Mucosa of gallbladder (tissue), 1 donor: ENCODE measurements at regions not wholly inside any gene's neighbourhood (a gene's known extent, or its start where the extent isn't known, plus 50 kb on each side); places are given as distances from the start of the nearest gene placed in this dataset.
"Not testable (repeated sequence)": the region's sequence is repeated elsewhere in the genome, so short reads cannot be mapped to it uniquely, and the experiment has no call there.

Experiments
- DNase-seq: peaks from one replicate; pipeline ENCODE4 v3.0.0-alpha.2; 2020; ENCODE audit warnings: low spot score
- donor health status: DM: no; HTN: no; CAD: no.

DNA sequence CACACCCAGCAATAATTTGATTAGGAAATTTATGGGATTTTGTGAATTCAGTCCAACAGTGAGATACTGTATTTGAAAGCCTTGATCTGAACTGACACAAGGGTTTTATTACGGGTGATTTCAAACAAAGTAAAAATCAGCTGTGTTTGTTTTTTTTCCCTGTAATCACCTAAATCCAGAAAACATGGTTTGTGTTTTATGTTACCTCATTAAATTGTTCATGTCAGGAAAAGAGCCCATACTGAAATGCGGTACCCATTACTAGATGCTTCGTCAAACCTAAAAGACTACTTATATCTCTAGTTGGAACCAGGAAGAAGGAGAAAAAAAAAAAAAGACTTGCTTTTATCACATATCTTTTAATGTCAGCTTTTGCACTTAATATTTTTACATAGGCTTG lies 811.9 kb upstream of the RGS18 start:
- no peak for DNase-seq

GRCh38 chr1:191348328-191348727 lies 809.9 kb upstream of the RGS18 start:
- DNase-seq: no peak

DNA sequence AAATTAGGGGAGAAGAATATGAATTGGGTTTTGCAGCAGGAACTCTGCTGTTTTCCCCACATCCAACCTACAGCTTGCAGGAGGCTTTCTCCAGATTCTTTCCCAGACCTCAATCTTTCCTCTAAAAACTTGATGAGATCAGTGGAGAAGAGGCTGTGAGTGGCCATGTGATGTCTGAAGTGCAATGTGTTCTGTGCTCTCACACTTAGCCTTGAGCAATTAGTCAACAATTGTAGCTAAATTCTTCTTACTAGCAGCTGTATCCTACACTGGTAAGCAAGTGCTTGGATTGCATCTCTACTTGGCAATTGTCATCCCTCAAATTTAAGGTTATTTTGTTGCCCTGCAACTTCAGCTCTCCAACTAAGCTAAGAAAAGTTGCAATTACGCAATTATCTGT lies 807.3 kb upstream of the RGS18 start:
- no peak for DNase-seq

GRCh38 chr1:191358724-191359123 lies 799.5 kb upstream of the RGS18 start:
- DNase-seq: no peak

DNA sequence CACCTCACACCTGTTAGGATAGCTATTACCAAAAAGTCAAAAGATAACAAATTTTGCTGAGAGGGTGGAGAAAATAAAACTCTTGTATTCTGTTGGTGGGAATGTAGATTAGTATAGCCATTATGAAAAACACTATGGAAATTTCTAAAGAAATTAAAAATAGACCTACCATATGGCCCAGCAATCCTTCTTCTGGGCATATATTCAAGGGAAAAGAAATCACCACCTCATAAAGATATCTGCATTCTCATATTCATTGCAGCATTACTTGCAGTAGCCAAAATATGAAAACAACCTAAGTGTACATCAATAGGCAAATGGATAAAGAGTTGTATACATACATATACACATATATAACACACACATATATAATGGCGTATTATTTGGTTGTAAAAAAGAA lies 791.6 kb upstream of the RGS18 start:
- DNase-seq: no peak

DNA sequence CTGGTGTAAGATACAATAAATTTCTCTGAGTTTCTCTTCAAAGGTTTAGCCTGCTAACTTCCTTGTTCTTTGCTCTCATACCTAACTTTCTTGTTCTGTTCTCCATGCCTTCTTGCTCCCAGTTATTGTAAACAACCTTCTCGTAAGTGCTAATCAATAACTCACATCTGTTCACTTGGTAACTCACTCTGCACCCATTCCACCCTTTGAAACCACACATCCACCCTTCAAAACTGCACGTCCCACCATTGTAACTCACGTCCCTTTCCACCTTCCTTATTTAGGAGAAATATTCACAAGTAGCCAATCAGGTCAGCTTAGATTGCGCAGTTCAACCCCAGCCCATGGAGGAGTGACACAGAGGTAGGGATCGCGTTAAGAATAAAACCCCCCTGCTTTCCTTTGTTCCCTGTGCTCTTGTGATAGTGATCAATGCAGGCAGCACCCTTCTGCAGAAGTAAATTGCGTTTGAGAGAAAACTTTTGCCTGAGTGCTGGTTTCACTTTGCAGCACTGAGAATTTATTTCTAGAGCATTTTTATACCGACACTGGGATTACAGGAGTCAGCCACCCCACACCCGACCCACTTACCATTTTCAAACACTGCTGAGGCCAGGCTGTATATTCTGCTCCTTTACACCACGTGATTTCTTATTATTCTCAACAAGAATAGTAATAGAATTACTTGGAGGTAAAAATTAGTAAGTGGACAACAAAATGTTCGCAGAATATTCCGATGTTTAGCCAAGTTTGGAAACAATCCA lies 789.2 kb upstream of the RGS18 start:
- DNase-seq: no peak

GRCh38 chr1:191371626-191372025 lies 786.6 kb upstream of the RGS18 start:
- no peak for DNase-seq

DNA sequence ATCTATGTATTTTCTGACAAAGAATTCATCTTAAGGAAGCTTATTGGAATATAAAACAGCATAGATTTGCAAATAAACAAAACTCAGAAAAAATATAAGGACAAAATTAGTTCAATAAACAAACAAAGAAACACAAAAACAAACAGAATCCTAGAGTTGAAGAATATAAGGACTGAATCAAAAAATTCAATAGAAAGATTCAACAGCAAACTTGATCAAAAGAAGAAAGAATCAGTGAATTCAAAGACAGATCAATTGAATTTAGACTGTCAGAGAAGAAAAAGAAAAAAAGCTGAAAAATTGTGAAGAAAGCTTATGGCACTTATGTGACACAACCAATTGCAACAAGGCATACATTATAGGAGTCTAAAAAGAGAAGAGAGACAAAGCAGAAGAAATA lies 770.0 kb upstream of the RGS18 start:
- DNase-seq: no peak

GRCh38 chr1:191396622-191397021 lies 761.6 kb upstream of the RGS18 start:
- DNase-seq: no peak

GRCh38 chr1:191398551-191398950 lies 759.7 kb upstream of the RGS18 start:
- DNase-seq: no peak

DNA sequence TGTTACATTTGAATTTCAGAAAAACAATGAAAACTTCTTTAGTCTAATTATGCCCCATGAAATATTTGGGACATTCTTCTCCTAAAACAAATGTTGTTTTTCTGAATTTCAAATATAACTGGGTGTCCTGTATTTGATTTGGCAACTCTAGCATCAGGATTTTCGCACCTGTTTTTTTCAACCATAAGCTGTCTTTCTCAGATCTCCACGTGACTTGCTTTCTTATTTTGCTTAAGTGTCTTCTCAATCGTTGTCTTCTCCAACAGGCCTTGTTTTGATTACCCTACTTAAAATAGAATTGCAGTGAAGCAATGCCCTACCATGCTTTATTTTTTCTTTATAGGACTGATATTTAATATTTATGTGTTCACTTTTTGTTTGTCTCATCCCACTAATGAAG lies 752.8 kb upstream of the RGS18 start:
- no peak for DNase-seq

- DNase-seq: no peak
Measured at GRCh38 chr1:191414981-191415640, 743.2 kb upstream of the RGS18 start.

- no peak for DNase-seq
Measured at GRCh38 chr1:191419842-191420241, 738.4 kb upstream of the RGS18 start.

- no peak for DNase-seq
Measured at GRCh38 chr1:191427593-191427992, 730.7 kb upstream of the RGS18 start.

GRCh38 chr1:191432817-191433216 lies 725.4 kb upstream of the RGS18 start:
- no peak for DNase-seq

DNA sequence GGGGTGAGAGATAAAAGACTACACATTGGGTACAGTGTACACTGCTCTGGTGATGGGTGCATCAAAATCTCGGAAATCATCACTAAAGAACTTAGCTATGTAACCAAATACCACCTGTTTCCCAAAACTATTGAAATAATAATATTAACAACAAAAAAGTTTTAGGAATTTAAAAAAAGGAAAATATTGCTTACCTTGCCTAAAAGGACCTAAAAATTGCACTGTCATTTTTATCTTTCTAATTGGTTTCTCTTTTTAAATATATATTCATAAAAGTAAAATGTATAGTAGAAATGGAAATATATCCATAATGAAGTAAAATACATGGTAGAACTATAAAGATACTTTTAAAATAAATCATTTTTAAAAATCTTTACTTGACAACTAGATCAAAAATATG lies 719.3 kb upstream of the RGS18 start:
- no peak for DNase-seq

GRCh38 chr1:191448279-191448678 lies 710.0 kb upstream of the RGS18 start:
- not testable (repeated sequence) for DNase-seq

GRCh38 chr1:191452586-191452985 lies 705.7 kb upstream of the RGS18 start:
- DNase-seq: no peak

DNA sequence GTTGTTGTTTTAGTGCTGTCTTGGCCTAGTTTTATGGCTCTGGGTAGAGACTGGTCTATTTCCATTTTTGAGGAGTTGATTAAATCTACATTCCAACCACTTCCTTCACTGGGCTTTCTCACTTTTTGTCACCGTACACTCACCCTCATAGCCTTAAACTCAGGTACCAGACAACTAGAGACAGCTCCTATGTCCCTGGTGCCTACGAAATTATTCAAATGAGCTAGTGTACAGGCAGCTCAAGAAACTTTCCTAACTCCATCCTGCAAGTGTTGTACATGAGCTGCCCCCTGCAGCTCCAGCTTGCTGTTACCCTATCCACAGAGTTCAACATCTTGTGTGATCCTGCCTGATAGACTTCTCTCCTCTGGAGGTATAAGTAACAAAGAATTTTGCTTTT lies 704.8 kb upstream of the RGS18 start:
- no peak for DNase-seq

GRCh38 chr1:191457889-191458288 lies 700.4 kb upstream of the RGS18 start:
- DNase-seq: no peak

DNA sequence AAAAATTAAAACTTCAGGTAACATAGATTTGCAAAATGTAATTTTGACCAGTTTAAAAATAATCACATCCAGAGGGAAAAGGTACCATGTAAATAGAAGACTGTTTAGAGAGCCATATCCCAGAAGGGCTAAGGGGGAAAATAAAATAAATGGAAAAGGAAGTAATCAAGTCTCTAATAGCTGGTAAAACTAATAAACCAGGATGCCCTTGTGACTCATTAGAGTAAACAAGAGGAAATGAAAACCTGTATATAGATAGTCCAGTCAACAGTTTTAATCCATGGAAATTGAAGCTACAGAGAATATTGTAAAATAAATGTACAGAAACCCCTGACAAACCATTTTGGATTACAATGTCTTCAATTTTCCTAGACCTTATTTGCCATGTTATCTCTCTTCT lies 698.0 kb upstream of the RGS18 start:
- no peak for DNase-seq

DNA sequence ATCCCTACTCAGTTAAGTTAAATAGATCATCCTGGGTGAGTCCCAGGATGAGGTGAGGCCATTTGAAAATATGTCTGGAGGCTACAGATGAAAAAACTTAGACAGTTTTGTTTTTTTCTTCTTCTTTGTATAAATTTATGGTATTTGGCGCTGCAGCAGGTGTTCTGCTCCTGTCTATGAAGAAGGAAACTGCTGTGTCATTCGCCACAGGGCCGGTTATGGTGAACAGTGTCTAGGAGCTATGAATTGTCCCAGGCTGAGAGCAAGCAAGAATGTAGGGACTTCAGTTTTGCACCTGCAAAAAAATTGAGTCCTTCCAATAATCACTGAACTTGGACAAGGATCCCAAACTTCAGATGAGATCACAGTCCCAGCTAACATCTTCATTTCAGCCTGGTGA lies 674.3 kb upstream of the RGS18 start:
- no peak for DNase-seq

- DNase-seq: no peak
Measured at GRCh38 chr1:191490303-191490702, 668.0 kb upstream of the RGS18 start.

- no peak for DNase-seq
Measured at GRCh38 chr1:191495040-191495439, 663.2 kb upstream of the RGS18 start.
